Endothelial cell of umbilical vein (primary cell): ENCODE measurements at regions not wholly inside any gene's neighbourhood (a gene's known extent, or its start where the extent isn't known, plus 50 kb on each side); places are given as distances from the start of the nearest gene placed in this dataset.

Experiments used
- BruUV-seq: library from RNA; stranded (reverse); fragments of 400-500 nt; replicated peaks from 2 replicates; lab custom pipeline; 2021; lab: Mats Ljungman, UMichigan
- CTCF ChIA-PET: fragments of 300-600, 350-600 bp; sonication (Branson Sonifier 250); formaldehyde crosslinking; loops from one replicate; lab custom pipeline; 2021; ENCODE audit warnings: antibody characterized with exemption, inconsistent platforms; lab: Charles Lee
- POLR2A ChIA-PET: fragments of 300-600, 350-600 bp; sonication (Branson Sonifier 250); formaldehyde crosslinking; loops from one replicate; lab custom pipeline; 2021; ENCODE audit warnings: antibody characterized with exemption, inconsistent platforms; lab: Charles Lee
- DNase-seq: peaks from one replicate; pipeline ENCODE4 v3.0.0-alpha.2; 2011; ENCODE audit warnings: low read depth, low spot score
- FAIRE-seq: peaks from 2 replicates; lab custom pipeline; 2011; peaks lifted over from hg19 to GRCh38; lab: Jason Lieb, UNC
- H2AFZ ChIP-seq: 2 replicates; pipeline ENCODE4 v1.6.0; 2012; ENCODE audit warnings: low read depth, low read length, control low read depth, inconsistent platforms
- H3K27ac ChIP-seq: 2 replicates; pipeline ENCODE4 v1.5.1; 2011; ENCODE audit warnings: low read depth, mild to moderate bottlenecking, control low read depth, low read length, moderate library complexity; ENCODE audit not compliant: insufficient read depth
- H3K27me3 ChIP-seq, 2 experiments: 2 replicates each; pipeline versions ENCODE4 v1.6.0 to v1.6.1; 2011; ENCODE audit warnings: low read length in 2 of 2, mixed read lengths in 1 of 2; ENCODE audit not compliant: control insufficient read depth in 2 of 2, insufficient read depth in 2 of 2
- H3K36me3 ChIP-seq, 2 experiments: 2 replicates in 1 of 2; 3 replicates in 1 of 2; pipeline ENCODE4 v1.5.1; 2011; ENCODE audit warnings: low read length in 2 of 2, mild to moderate bottlenecking in 1 of 2, moderate library complexity in 1 of 2; ENCODE audit not compliant: control insufficient read depth in 2 of 2, insufficient read depth in 2 of 2; ENCODE audit errors: extremely low read depth in 1 of 2
- H3K4me1 ChIP-seq: 3 replicates; pipeline ENCODE4 v1.5.1; 2011; ENCODE audit warnings: mild to moderate bottlenecking, low read length; ENCODE audit not compliant: control insufficient read depth, insufficient read depth; ENCODE audit errors: extremely low read depth
- H3K4me2 ChIP-seq: 2 replicates; pipeline ENCODE4 v1.6.1; 2011; ENCODE audit warnings: low read length, control low read depth, mixed read lengths; ENCODE audit not compliant: insufficient read depth
- H3K4me3 ChIP-seq, 3 experiments: fragments of 200-600 bp in 1 of 3; sonication (generic), shearing (Covaris generic) in 1 of 3; replicated peaks in 1 of 3; 2 replicates each; pipeline ENCODE4 v1.5.1; 2011 to 2016; ENCODE audit warnings: control low read depth in 3 of 3, low read length in 3 of 3, mild to moderate bottlenecking in 2 of 3, inconsistent platforms in 1 of 3, low read depth in 1 of 3, moderate library complexity in 1 of 3; ENCODE audit not compliant: insufficient read depth in 1 of 3
- H3K79me2 ChIP-seq: 2 replicates; pipeline ENCODE4 v1.6.0; 2012; ENCODE audit warnings: low read length, inconsistent platforms; ENCODE audit not compliant: control insufficient read depth, insufficient read depth
- H3K9ac ChIP-seq: replicated peaks from 2 replicates; pipeline ENCODE3; 2011; ENCODE audit warnings: low read length, control low read depth; ENCODE audit not compliant: insufficient read depth; ENCODE audit errors: extremely low read depth
- H3K9me1 ChIP-seq: replicated peaks from 3 replicates; pipeline ENCODE4 v1.6.0; 2011; ENCODE audit warnings: mild to moderate bottlenecking, low read length; ENCODE audit not compliant: control insufficient read depth, insufficient read depth; ENCODE audit errors: extremely low read depth
- H3K9me3 ChIP-seq: replicated peaks from 2 replicates; pipeline ENCODE4 v1.5.1; 2012; ENCODE audit warnings: low read length, inconsistent platforms; ENCODE audit not compliant: control insufficient read depth, insufficient read depth
- H4K20me1 ChIP-seq: replicated peaks from 2 replicates; pipeline ENCODE3; 2011; ENCODE audit warnings: mild to moderate bottlenecking, low read length; ENCODE audit not compliant: control insufficient read depth, insufficient read depth; ENCODE audit errors: extremely low read depth
- EZH2 ChIP-seq: IDR thresholded peaks from 2 replicates; pipeline ENCODE4 v1.6.1; 2012; ENCODE audit warnings: borderline replicate concordance, low read depth, mild to moderate bottlenecking, moderate library complexity, low read length, inconsistent platforms; ENCODE audit not compliant: severe bottlenecking
- FOS ChIP-seq: IDR thresholded peaks from 2 replicates; pipeline ENCODE4 v1.6.1; 2011; ENCODE audit warnings: mild to moderate bottlenecking, low read length, moderate library complexity, borderline replicate concordance; ENCODE audit not compliant: insufficient read depth
- GATA2 ChIP-seq: IDR thresholded peaks from 2 replicates; pipeline ENCODE4 v1.7.0; 2011; ENCODE audit warnings: low read depth, mild to moderate bottlenecking, moderate library complexity, mixed read lengths, low read length; ENCODE audit not compliant: insufficient read length, insufficient read depth
- JUN ChIP-seq: IDR thresholded peaks from 2 replicates; pipeline ENCODE4 v1.6.1; 2011; ENCODE audit warnings: borderline replicate concordance, low read depth; ENCODE audit not compliant: insufficient read length, insufficient read depth
- MYC ChIP-seq: IDR thresholded peaks from one replicate; pipeline ENCODE4 v1.6.1; 2011; ENCODE audit warnings: mild to moderate bottlenecking, low read depth, low read length
- POLR2A ChIP-seq: IDR thresholded peaks from 2 replicates; pipeline ENCODE4 v1.6.1; 2012; ENCODE audit warnings: low read depth, mild to moderate bottlenecking, control low read depth, low read length
- POLR2AphosphoS5 ChIP-seq: IDR thresholded peaks from 2 replicates; pipeline ENCODE4 v1.6.1; 2012; ENCODE audit warnings: low read depth, mild to moderate bottlenecking, control low read depth, low read length, moderate library complexity; ENCODE audit not compliant: insufficient read depth
- dilution Hi-C: fragments of 300-500 bp; cut with MboI; formaldehyde crosslinking; loops from one replicate; pipeline ENCODE4 v1.15.0; 2019; ENCODE audit warnings: low sequenced_read_pairs; ENCODE audit not compliant: extremely low pct_ligation_motif_present
- intact Hi-C: fragments of 100-400 bp; cut with micrococcal nuclease; formaldehyde crosslinking; loops from one replicate; pipeline ENCODE4 v1.10.0; 2022
- TF ChIP-seq, protein P1 (sequence below): IDR thresholded peaks from 2 replicates; pipeline ENCODE4 v1.6.1; 2011; ENCODE audit not compliant: insufficient read depth, insufficient read length
- TF ChIP-seq, protein P2 (sequence below), 2 donors: IDR thresholded peaks; 1 replicate in 1 of 2; 2 replicates in 1 of 2; pipeline ENCODE4 v1.5.1; 2011; ENCODE audit warnings: low read length in 2 of 2, mild to moderate bottlenecking in 2 of 2, moderate library complexity in 2 of 2, control low read depth in 1 of 2, inconsistent platforms in 1 of 2, low read depth in 1 of 2; ENCODE audit not compliant: insufficient read depth in 1 of 2; ENCODE audit errors: extremely low read depth in 1 of 2

DNA sequence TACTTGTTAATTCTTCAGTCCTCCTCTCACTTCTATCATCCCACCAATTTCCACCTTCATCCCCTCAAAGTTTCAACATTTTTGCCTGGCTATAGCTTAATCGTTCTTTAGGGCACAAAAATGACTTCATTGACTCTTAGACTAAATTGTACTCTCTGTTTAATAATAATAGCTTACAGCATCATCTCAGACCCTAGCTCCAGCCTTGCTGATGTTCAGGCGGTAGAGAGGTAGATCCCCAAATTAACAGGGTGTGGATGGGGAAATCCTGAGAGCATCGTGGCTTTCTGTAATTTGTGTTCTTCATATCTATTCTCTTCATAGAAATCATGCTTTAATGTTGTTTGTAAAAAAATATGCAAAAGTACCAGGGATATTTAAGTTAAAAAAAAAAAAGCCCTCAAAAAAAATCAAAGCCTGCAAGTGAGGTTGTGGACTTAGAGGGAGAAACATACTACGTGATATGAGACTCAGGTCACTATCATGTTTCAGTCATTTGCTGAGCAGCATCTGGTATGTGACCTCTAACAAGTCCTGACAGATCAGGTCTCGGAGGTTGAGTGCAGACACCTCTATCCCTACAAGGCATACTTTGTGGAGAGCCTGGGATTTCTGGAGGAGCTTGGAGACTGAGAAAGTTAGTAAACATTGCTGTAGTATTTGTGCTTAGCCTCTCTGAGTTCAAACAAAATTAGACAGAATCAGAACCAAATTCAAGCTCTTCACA is 1063.3 kb upstream of the CITED2 start:
- dilution Hi-C loops, result no loop called here

DNA sequence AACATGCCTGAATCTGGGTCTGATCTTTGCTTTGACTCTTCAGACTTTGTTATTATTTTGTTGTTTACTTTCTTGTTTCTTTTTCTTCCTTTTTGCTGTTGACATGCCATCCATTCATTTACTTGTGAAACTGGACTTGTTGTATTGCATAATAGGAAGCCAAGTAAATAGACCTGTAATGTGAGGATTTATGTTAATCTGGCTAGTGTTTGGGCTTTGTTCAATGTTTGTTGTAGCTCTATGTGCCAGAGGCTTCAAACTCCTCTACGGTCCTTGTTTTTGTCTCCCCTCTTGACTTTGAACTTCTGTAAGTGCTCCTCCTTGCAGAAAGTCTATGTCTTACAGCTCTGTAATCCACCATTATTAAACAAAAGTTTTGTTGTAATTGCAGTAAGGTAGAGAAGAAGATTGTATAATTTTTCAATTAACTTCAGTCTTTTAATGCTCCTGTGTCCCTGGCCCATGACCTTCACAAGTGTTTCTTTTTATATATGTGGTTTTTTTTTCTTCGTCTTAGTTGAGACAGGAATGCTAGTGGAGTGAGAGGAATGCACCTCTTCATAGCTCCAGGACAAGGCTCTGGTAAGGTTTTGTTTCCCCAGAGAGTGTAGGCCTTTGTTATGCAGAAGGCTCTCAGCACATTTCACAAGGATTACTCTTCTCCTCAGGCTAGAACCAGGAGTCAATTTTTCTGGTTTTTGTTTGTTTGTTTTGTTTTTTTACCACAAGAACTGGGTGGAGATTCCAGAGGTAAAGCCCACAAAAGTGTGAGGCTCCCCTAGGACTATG is 1061.8 kb upstream of the CITED2 start:
- Histone ChIP-seq H3K4me3 (no peak overlapping the region), H2AFZ (no peak overlapping the region), H3K9ac (no peak overlapping the region), H3K4me1 (no peaks in the 10 kb centered on the region), H3K4me2 (no peak overlapping the region), H3K36me3 (no peaks in the 10 kb centered on the region), H3K79me2 (no peaks in the 10 kb centered on the region), H3K9me3 (no peaks in the 10 kb centered on the region), H3K27me3 (no peaks in the 10 kb centered on the region), H3K9me1 (no peaks in the 10 kb centered on the region), H4K20me1 (no peaks in the 10 kb centered on the region), H3K27ac (no peak overlapping the region)
- dilution Hi-C loops (no loop called here), intact Hi-C loops (no loop called here)
- DNase-seq (no peak), FAIRE-seq (no peak)
- ChIA-PET POLR2A (no interaction called here), CTCF (interaction anchor here (0.6 to 1.0 kb wide), 3 partner anchors 15 to 1067 kb away, joined by 3 read pairs; no protein-coding TSS in a partner anchor)
- TF ChIP-seq, protein P1, sequence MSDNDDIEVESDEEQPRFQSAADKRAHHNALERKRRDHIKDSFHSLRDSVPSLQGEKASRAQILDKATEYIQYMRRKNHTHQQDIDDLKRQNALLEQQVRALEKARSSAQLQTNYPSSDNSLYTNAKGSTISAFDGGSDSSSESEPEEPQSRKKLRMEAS, result no peak
- TF ChIP-seq, protein P2, sequence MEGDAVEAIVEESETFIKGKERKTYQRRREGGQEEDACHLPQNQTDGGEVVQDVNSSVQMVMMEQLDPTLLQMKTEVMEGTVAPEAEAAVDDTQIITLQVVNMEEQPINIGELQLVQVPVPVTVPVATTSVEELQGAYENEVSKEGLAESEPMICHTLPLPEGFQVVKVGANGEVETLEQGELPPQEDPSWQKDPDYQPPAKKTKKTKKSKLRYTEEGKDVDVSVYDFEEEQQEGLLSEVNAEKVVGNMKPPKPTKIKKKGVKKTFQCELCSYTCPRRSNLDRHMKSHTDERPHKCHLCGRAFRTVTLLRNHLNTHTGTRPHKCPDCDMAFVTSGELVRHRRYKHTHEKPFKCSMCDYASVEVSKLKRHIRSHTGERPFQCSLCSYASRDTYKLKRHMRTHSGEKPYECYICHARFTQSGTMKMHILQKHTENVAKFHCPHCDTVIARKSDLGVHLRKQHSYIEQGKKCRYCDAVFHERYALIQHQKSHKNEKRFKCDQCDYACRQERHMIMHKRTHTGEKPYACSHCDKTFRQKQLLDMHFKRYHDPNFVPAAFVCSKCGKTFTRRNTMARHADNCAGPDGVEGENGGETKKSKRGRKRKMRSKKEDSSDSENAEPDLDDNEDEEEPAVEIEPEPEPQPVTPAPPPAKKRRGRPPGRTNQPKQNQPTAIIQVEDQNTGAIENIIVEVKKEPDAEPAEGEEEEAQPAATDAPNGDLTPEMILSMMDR (IDR thresholded peaks at IDR 0.05; ENCODE audit: extremely low read depth in 1 of 2, insufficient read depth in 1 of 2, low read depth in 1 of 2, low read length in 2 of 2), result no peak
- no peak for TF ChIP-seq GATA2
- no peak for TF ChIP-seq EZH2
- no peak for TF ChIP-seq POLR2AphosphoS5
- TF ChIP-seq JUN, result no peak
- TF ChIP-seq FOS, result no peak
- TF ChIP-seq POLR2A, result no peak
- TF ChIP-seq MYC, result no peak
- no TSS peak for BruUV-seq

More for the DNA sequence above, 1063.3 kb upstream of the CITED2 start:
- no peaks in the 10 kb centered on the region for H3K79me2 ChIP-seq
- FAIRE-seq (no peak), DNase-seq (no peak)
- no peak overlapping the region for H3K9ac ChIP-seq
- no peak overlapping the region for H3K4me2 ChIP-seq
- TF ChIP-seq GATA2, result no peak
- no peak overlapping the region for H3K4me3 ChIP-seq
- no peaks in the 10 kb centered on the region for H3K9me1 ChIP-seq
- no peaks in the 10 kb centered on the region for H3K4me1 ChIP-seq
- no TSS peak for BruUV-seq
- ChIA-PET POLR2A (no interaction called here), CTCF (interaction anchor here (0.8 to 1.6 kb wide), 2 partner anchors 312 to 1068 kb away, joined by 3 to 4 read pairs; no protein-coding TSS in a partner anchor)
- H3K27me3 ChIP-seq, result no peaks in the 10 kb centered on the region
- H3K27ac ChIP-seq, result no peak overlapping the region
- peak overlapping the region; percentile 19 for H2AFZ ChIP-seq
- H3K9me3 ChIP-seq, result no peaks in the 10 kb centered on the region
- intact Hi-C loops, result no loop called here
- no peaks in the 10 kb centered on the region for H3K36me3 ChIP-seq
- H4K20me1 ChIP-seq, result no peaks in the 10 kb centered on the region
